ENCODE measurements at regions not wholly inside any gene's neighbourhood (a gene's known extent, or its start where the extent isn't known, plus 50 kb on each side); places are given as distances from the start of the nearest gene placed in this dataset.
"Not testable (repeated sequence)": the region's sequence is repeated elsewhere in the genome, so short reads cannot be mapped to it uniquely, and the experiment has no call there.

GRCh38 chr10:60508037-60508436, 118.4 kb upstream of the ANK3 start:
- no peak for DNase-seq

GRCh38 chr10:60502621-60503020, 112.9 kb upstream of the ANK3 start:
- no peak for DNase-seq

GRCh38 chr10:60498985-60499384, 109.3 kb upstream of the ANK3 start:
- no peak for DNase-seq

- peak; percentile 25 for DNase-seq
Measured at GRCh38 chr10:60497364-60497763, 107.7 kb upstream of the ANK3 start.

GRCh38 chr10:60496181-60496580, 106.5 kb upstream of the ANK3 start:
- no peak for DNase-seq

- DNase-seq: peak; percentile 70
Measured at GRCh38 chr10:60495338-60496055, 105.8 kb upstream of the ANK3 start.

GRCh38 chr10:60494774-60495173, 105.1 kb upstream of the ANK3 start:
- DNase-seq: no peak

GRCh38 chr10:60491162-60491561, 101.5 kb upstream of the ANK3 start:
- DNase-seq: no peak

GRCh38 chr10:60490013-60490412, 100.3 kb upstream of the ANK3 start:
- no peak for DNase-seq

- no peak for DNase-seq
Measured at GRCh38 chr10:60488111-60488669, 98.5 kb upstream of the ANK3 start.

GRCh38 chr10:60487543-60487942, 97.9 kb upstream of the ANK3 start:
- no peak for DNase-seq

- DNase-seq: no peak
Measured at GRCh38 chr10:60485025-60485424, 95.3 kb upstream of the ANK3 start.

GRCh38 chr10:60480865-60481563, 91.3 kb upstream of the ANK3 start:
- peak; percentile 82 for DNase-seq

- peak; percentile 53 for DNase-seq
Measured at GRCh38 chr10:60479305-60480020, 89.8 kb upstream of the ANK3 start.

GRCh38 chr10:60476451-60476850, 86.8 kb upstream of the ANK3 start:
- no peak for DNase-seq

GRCh38 chr10:60473557-60473956, 83.9 kb upstream of the ANK3 start:
- DNase-seq: no peak

- DNase-seq: no peak
Measured at GRCh38 chr10:60470091-60470490, 80.4 kb upstream of the ANK3 start.

- not testable (repeated sequence) for DNase-seq
Measured at GRCh38 chr10:60469147-60469546, 79.5 kb upstream of the ANK3 start.

- DNase-seq: no peak
Measured at GRCh38 chr10:60467202-60467546, 77.5 kb upstream of the ANK3 start.

GRCh38 chr10:60466267-60467201, 76.9 kb upstream of the ANK3 start:
- peak; percentile 79 for DNase-seq

- peak; percentile 58 for DNase-seq
Measured at GRCh38 chr10:60465801-60466200, 76.1 kb upstream of the ANK3 start.

GRCh38 chr10:60464659-60465058, 75.0 kb upstream of the ANK3 start:
- DNase-seq: no peak

- peak; percentile 48 for DNase-seq
Measured at GRCh38 chr10:60463746-60464145, 74.1 kb upstream of the ANK3 start.
